ENCODE measurements at regions not wholly inside any gene's neighbourhood (a gene's known extent, or its start where the extent isn't known, plus 50 kb on each side); places are given as distances from the start of the nearest gene placed in this dataset.
"Not testable (repeated sequence)": the region's sequence is repeated elsewhere in the genome, so short reads cannot be mapped to it uniquely, and the experiment has no call there.

GRCh38 chr4:64821219-64821976 is 412.1 kb upstream of the TECRL start:
- DNase-seq = no peak

DNA sequence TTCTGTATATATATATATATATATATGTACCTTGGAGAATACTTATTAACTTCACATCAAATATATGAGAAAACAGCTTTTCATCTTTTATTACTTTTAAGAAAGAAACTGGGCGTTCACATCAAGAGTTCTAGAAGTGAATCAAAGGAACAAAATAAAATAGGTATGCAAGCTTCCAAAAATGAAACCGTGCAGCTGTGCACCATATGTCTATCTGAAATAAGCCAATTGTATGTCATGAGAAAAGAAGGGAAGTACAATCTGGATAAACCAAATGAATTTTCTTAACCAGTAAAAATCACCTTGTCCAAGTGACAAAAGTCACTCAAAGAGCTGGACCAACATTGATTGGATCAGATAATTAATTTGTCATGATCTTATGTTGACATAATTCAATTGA is 405.4 kb upstream of the TECRL start:
- peak; percentile 2 to 24 for DNase-seq

- DNase-seq = no peak
Measured at GRCh38 chr4:64807821-64808220, 398.6 kb upstream of the TECRL start.

GRCh38 chr4:64799751-64800150 is 390.5 kb upstream of the TECRL start:
- DNase-seq = no peak

GRCh38 chr4:64798828-64799227 is 389.6 kb upstream of the TECRL start:
- DNase-seq = not testable (repeated sequence)

DNA sequence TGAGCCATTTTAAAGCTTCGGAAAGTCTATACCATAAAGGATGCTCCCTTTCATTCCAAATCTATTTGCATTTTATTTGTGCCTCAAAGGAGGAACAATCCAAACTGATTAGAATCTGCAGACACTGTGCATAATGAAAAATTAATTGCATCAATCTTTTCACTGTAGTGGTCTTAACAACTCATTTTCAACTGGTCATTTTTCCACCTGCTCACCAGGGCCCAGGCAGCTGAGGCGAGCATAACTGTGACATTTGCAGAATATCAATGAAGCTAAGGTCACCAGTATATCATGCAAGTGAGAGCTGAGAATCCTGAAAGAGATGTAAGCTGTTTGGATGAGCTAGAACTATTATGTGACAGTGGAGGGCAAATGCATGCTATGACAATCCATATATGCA is 387.3 kb upstream of the TECRL start:
- DNase-seq = no peak

- DNase-seq = peak in 1 of 2 experiments; percentile 46
Measured at GRCh38 chr4:64784125-64784524, 374.9 kb upstream of the TECRL start.

GRCh38 chr4:64781737-64782326 is 372.6 kb upstream of the TECRL start:
- peak; percentile 19 to 71 for DNase-seq

DNA sequence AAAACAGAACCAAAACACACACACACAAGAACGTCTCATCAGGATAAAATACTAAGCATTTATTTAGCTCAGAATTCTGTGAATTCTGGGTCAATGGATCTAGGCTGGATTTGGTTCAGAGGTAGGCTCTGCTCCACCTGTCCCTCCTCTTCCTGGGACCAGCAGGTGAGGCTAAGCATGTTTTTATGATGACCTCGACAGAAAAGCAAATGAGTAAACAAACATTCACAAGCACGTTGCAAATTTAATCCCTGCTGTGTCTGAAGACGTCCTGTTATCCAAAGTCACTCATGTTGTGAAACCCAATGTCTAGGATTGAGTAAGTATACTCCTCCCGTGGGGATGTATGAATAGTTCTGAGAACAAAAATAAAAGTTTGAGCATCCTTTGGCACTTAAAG is 371.4 kb upstream of the TECRL start:
- no peak for DNase-seq

DNA sequence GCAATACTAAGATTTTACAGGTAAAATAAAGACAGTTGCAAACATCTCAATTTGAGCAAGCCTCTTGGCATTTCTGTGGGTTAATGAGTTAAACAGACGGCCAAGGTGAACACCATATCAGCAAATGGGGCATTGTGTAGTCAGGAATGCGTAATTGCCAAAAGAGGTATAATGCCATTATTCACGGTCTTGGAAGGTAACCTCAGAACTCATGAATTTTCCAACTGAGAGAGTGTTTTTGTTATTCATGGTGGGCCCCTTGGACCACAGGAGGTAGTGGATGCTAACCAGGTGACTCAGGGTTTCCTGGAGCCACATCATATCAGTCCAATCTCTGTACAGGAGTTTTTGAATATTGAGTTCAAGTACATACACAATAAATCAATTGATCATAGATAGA is 368.0 kb upstream of the TECRL start:
- no peak for DNase-seq

GRCh38 chr4:64776820-64777219 is 367.6 kb upstream of the TECRL start:
- no peak for DNase-seq

DNA sequence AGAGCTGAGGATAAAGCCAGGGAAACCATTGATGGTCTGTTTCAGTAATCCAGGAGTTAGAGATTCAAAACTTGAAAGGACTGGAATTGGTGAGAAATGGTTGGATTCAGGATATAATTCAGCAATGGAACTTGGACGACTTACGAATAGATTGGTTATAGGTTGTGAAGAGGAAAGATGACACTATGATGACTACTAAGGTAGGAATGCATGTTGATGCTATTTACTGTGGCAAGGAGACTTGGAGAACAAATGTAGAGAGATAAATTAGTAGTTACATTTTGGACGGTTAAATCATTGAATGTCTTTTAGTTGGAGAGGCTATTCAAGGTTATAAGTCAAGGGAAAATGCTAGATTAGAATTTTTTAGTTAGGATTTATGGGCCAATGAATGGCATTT is 365.4 kb upstream of the TECRL start:
- no peak for DNase-seq

- no peak for DNase-seq
Measured at GRCh38 chr4:64771149-64771548, 361.9 kb upstream of the TECRL start.

GRCh38 chr4:64767547-64767946 is 358.3 kb upstream of the TECRL start:
- no peak for DNase-seq

- DNase-seq = no peak
Measured at GRCh38 chr4:64766565-64766964, 357.3 kb upstream of the TECRL start.

DNA sequence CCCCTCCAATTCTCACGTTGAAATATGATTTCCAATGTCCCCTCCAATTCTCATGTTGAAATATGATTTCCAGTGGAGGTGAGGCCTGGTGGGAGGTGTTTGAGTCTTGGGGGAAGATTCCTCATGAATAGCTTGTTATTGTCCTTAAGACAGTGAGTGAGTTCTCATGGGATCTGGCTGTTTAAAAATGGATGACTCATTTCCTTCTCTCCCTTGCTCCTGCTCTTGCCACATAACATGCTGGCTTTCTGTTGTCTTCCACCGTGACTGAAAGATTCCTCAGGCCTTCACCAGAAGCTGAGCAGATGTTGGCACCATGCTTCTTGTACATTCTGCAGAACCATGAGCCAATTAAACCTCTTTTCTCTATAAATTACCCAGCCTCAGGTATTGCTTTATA is 346.8 kb upstream of the TECRL start:
- DNase-seq = no peak

DNA sequence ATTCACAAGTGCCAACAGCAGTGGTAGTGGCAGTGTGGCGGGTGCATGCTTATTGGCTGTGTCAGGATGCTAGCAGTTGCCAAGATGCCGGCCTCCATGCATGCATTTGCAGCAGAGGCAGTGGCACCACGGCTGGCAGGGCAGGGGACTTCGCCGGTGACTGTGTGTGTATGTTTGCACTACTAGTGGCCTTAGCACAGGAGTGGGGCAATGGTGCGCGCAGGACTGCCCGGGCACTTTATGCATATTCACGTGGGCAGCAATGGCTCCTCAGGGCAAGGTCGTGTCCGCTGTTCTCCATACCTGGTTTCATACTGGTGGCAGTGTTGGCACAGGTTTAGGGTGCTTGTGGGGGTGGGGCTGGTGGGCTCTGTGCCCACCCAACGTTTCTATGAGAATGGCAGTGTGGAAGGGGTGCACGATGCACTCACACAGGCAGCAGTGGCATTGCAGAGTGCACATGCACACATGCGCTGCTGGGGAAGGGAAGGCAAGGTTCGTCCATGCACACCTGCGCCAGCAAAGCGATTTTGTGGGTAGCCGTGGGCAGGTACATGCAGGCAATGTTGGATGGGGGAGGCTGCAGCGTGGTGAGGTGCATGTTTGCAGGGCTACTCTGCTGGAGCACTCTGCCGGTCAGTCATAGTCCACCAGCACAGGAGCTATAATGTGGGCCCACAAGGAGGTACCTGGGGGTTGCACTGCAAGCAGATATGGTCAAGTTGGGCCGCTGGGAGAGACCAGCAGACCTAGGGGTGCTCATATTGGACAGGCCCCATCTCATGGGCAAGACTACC is 338.9 kb upstream of the TECRL start:
- DNase-seq = no peak

DNA sequence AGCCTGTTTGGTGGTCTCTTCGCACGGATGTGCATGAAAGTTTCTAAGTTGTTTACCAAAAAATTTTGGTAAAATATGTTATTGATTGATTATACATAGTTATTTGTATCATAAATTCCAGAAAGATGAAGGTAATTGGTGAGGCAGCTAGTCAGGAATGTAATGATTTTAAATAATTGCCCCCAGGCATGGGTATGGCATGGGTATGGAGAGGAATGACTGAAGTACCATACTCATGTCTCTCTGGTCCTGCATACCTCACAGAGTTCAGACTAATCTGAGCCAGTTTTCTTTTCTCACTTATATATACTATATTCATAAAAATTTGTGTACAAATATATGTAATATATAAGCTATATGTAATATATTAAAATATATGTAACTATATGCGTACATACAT is 329.0 kb upstream of the TECRL start:
- no peak for DNase-seq

- not testable (repeated sequence) for DNase-seq
Measured at GRCh38 chr4:64737854-64738138, 328.5 kb upstream of the TECRL start.

GRCh38 chr4:64737026-64737853 is 328.0 kb upstream of the TECRL start:
- no peak for DNase-seq

DNA sequence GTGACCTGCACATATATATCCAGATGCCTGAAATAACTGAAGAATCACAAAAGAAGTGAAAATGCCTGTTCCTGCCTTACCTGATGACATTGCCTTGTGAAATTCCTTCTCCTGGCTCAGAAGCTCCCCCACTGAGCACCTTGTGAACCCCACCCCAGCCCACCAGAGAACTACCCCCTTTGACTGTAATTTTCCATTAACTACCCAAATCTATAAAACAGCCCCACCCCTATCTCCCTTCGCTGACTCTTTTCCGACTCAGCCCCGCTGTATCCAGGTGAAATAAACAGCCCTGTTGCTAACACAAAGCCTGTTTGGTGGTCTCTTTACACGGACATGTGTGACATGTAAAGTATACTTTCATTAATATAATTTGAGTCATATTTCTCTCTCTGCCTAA is 320.3 kb upstream of the TECRL start:
- DNase-seq = no peak

GRCh38 chr4:64727960-64728359 is 318.7 kb upstream of the TECRL start:
- DNase-seq = no peak

GRCh38 chr4:64727391-64727790 is 318.1 kb upstream of the TECRL start:
- DNase-seq = not testable (repeated sequence)
